NCI-H748 (cell line): ENCODE measurements at regions not wholly inside any gene's neighbourhood (a gene's known extent, or its start where the extent isn't known, plus 50 kb on each side); places are given as distances from the start of the nearest gene placed in this dataset.

Experiments used
- DNase-seq: peaks from one replicate; lab custom pipeline; 2025; ENCODE audit not compliant: unreplicated experiment; lab: John Stamatoyannopoulos, UW

DNA sequence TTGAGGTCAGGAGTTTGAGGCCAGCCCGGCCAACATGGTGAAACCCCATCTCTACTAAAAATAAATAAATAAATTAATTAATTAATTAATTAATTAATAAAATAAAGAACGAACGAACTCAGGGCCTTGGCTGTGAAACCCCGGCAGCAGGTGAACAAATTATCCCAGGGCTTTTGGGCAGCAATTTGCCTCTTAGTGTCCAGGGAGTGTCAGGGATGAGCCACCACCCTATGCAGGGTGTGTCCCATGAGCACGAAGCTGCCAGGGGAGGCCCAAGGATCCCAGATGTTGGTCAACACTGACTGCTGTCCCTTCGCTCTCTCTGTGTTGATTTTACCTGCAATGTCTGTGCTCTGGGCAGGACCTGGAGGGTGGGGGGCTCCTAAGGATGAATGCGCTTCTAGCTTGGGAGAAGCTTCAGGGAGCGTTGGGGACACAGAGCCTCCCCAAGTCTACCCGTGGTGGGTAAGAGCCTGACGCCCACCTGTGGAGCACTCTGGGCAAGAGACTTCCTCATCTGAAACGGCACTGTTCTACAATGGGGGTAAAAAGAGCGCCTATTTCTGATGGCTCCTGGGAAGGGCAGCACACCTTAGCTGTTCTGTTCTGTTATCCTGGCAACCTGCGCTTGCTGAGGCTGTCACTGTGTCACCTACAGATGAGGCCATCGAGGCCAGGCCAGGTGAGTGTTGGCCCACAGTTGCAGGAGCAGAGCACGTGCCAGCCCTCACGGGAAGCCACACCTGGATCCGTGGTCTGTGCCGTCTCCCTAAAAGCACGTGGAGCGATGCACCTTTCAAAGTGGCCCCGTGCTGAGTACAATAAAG, 125.5 kb upstream of the CDH4 start:
- no peak for DNase-seq

DNA sequence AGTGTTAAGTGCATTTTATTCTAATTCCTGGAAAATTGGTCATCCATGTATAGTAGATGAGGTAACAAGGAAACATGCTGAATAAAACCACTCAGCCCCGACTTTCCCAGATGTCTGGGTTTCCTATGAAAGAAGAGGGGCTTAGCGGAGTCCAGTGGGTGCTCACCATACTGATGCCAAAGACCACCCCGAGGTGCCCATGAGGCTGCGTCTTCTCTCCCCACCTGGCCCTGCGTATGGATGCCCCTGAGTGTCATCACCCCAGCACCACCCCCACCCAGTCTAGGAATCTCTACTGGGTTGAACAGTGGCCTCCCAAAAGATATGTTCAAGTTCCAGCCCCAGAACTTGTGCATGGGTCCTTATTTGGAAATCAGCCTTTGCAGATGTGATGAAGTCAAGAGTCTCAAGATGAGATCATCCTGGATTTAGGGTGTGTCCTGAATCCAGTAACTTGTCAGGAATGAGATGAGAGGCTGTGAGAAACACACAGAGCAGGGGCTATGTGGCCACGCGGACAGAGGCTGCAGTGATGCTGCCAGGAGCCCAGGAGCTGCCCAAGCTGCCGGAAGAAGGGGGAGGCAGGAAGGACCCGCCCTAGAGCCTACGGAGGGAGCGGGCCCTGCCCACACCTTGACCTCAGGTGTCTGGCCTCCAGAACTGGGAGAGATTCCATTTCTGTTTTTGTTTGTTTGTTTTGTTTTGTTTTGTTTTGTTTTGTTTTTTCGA, 124.6 kb upstream of the CDH4 start:
- no peak for DNase-seq

DNA sequence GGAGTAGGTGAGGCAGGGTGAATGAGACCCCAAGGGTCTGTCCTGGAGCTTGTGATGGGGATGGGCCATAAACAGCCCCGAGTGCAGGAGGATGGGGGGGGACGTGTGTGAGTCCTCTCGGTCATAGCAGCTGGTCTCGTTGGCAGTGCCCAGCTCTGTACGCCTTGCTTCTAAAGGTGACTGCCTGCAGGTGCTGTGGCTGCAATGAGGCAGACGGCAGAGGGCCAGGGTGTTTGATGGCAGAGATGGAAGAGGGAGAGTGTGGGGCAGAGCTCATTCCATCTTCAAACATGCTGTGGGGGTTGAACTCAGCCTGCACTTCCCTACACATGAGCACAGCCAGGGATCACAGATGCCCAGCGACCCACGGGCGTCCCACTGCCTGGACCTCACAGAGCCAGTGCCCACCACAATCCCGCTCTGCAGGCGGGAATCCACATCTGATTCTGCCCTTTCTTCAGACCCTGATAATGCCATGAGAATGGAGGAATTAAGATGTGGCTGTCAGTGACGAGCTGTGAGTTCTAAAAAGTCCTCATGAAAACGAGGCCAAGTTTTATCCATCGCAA, 123.3 kb upstream of the CDH4 start:
- DNase-seq: no peak

DNA sequence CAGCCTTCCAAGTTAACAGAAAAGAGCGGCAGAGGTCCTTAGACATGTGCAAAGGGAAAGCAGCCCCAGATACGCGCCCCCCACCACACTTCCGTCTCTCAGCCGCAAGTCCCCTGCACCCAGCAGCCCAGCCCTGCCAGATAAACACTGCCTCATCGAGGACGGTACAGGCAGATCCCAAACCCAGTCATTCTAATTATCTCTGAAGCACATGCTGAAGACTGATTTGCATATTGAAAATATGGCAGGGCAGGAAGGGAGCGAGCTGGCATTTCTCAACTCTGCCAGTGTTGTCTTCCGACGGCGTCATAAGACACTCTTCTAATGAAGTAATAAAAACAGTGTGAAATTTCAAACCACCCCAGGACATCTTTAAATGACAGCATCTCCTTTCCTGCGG, 122.8 kb upstream of the CDH4 start:
- no peak for DNase-seq

DNA sequence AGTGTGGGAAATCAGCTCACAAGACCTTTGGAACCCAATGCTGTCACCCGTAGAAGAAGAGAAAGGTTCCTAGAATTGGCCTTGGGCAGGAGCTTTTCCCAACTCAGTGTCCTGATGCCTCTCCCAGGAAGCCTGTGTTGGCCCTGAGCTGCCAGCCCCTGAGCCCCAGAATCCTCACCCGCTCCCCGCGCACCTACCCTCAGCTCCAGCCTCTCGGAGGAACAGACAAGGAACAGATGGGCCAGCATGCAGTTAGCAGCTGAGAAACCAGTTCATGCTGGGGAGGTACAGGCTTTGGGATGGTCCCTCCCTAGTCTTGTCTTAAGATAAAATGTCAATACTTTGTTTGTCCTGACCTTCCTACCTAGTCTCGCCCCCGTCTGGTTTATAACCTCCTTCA, 121.9 kb upstream of the CDH4 start:
- no peak for DNase-seq

DNA sequence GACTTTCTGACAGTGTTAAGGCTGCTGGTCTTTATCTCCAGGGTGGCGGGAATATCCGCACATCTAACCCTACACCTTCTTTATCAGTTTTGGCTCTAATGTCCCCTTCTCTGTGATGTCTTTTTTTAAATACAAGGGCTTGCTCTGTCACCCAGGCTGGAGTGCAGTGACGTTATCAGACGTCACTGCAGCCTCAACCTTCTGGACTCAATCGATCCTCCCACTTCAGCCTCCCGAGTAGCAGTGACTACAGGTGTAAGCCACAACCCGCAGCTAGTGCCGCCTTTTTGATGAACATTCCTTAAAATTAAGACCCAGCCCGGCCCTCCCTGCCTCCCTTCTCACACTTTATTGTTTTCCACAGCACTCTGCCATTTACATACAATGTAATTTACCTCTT, 120.1 kb upstream of the CDH4 start:
- DNase-seq: no peak

DNA sequence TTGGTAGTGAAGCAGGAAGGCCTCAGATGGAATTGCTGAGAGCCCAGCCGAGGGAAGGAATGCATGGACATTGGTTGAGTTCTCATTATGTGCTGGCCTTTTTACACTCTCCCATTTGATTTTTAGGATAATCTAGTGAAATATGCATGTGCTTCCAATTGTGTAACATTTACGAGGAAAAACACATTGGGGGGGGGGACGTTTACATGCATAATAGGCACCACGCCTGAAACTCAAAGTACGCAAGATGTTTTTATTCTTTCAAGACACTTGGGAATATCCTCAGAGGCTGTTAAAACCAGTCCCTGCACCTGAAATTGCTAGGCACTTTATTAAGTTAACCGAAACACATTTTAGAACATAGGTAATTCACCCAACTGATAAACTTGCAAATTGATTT, 118.5 kb upstream of the CDH4 start:
- no peak for DNase-seq

DNA sequence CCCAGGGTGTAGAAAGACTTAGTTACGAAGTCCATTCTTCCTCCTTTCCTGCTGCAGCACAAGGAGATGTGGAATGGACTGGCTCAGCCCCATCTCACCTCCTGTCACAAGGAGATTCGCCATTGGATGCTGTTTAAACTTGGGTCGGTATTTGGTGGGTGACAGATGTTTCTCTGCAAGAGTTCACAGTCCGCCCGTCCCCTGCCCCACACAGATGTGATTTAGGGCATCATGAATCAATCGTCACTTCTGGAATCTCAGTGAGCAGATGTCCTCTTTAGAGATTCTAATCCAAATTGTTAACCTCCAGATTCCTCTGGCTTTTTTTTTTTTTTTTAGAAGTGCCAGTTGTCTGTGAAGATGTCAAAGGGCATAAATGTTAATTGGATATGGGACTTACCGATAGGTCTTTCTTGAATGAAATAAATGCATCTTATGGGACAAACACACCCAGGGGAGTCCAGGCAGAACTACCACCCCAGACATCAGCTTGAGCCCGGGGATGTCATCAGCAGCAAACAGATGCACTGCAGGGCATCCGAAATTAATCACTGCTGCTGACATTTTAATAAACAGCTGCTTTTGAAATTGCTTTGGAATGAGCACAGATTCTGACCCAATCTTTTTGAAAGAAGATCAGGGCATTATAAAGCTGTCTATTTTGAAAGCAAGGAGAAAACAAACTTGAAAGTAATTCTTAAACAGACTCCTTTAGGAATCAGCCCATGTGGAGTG, 117.6 kb upstream of the CDH4 start:
- DNase-seq: no peak

DNA sequence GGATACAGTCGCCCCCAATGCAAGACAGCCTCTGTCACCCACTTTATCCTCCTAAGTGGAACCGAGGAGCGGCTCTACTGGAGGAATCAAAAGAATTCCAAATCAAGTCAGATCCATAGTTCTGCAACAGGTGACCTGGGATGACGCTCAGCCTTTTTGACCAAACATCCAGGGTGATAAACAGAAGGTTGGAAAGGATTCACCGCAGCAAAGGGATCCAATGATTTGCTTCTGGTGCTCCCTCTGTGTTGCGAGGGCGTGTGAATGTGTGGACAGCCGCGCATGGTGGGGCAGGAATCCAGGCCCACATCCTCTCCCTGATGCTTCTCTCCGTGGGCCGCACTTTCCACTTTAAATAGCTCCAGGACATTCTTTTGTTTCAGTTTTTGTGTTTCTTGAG, 116.8 kb upstream of the CDH4 start:
- DNase-seq: no peak

DNA sequence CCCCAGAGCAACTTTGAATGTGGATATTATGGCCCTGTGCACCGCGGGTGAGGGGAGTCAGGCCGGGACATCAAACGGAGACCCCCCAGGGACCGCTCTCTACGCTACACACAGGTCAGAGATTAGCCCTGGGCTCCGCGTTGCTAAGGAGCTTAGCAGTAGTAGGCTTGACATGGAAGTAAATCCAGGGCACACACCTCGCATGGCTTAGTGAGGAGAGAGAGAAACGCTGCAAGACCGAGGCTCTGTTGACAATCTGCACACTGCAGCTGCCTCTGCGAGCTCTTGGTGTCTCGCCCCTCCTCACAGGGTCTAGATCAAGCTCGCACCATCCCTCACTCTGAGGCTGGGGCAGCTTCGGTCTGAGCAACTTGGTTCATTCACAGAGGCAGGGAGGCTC, 116.1 kb upstream of the CDH4 start:
- DNase-seq: no peak

DNA sequence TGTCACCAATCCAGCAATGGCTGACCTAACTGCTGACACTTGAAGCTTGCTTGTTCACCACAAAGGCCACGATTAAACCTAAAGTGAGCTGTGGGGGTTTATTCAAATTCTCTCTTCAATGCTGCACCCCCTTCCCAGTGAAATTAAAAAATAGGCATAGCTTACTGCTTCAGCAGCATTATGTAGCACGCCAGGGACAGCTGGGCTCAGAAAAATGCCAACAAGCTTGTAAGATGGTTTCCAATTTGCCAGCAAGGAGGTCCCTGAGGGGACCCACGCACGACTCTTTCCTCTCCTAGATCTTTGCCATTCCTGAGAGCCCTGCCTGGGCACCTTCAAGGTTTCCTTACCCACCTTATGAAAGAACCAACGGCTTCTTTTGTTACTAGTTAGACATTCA, 113.5 kb upstream of the CDH4 start:
- no peak for DNase-seq

DNA sequence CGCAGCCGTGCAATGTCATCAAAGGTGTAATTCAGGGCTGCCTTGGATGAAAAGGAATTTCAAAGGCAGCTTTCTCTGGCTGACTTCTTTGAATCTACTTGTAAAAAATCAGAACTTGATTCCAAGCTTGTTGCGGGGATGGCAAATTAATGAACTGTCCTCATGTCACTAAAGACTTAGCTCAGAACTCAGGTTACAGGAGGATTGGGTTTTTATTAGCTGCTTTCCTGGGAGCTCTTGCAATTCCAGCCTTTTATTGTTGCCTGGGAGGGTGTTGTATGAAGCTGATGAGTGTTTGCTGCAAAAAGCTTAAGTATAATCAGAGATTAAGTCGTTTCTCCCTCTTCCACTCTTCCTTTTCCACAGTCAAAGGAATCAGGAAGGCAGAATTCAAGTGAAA, 113.0 kb upstream of the CDH4 start:
- DNase-seq: no peak

DNA sequence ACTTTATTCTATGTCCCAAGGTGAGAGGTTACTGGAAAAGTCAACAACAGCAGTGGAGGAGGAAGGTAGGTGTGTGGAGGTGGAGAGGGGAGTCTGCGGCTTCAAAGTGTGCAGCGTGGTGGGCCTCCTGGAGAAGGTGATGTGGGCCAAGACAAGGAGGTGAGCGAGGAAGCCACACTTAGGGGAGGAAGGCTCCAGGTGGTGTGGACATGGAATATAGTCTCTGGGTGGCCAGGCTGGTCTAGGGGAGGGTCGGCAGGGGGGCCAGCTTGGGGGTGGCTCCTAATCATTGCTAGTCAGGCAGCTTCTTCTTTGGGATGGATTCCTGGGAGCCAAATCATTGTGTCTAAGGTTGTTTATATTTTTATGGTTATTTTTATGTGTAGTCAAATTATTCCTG, 111.5 kb upstream of the CDH4 start:
- DNase-seq: no peak

DNA sequence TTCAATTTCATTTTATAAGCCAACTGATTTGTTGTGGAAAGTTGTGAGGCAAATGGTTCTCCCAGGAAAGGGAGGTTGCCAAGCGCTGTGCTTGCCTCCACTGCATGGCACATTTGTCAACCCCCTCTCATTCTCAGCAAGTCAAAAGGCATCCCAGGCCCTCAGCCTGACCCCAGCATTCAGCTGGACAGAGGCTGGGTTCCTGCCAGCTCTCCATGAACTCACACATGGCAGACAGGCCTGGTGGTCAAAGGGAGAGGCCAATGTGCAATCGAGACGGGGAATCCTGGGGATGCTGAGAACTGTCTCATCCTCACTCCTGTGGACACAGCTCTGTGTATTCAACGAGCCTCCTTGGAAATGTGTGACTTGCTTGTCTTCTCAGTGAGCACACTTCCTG, 106.0 kb upstream of the CDH4 start:
- DNase-seq: no peak

DNA sequence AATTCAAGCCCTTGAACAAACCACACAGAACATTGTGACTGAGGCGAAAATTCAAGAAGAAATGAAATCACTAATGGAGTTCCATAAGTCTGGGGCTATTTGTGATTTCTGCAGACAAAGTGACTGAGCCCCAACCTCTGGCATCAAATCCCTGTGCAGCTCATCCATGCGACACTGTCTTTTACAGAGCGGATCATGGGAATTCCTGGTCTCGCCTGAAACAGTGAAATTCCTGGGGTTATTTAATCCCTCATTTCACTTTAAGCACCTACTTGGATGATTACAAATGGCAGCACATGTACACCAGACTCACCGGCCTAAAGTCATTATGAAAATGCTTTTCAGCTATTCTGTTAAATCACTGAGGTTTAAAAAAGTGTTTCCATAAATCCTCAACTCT, 102.4 kb upstream of the CDH4 start:
- DNase-seq: no peak

DNA sequence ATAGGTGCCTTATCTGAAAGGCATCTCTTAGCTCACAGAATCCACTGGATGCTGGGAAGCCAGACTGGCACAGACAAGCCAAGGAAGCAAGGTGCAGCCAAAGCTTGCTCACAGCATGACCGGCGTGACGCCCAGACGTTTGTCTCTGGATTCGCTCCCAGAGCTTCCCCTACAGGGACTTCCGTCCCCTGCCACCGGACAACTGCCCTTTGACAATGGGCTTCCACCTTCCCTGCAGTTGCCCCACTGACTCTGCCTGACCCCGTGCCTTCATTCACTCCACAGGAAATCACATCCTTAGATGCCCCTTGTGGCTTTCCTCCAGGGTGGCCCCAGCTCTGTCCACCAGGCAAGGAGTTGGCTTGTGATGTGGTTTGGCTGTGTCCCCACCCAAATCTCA, 94.8 kb upstream of the CDH4 start:
- no peak for DNase-seq

DNA sequence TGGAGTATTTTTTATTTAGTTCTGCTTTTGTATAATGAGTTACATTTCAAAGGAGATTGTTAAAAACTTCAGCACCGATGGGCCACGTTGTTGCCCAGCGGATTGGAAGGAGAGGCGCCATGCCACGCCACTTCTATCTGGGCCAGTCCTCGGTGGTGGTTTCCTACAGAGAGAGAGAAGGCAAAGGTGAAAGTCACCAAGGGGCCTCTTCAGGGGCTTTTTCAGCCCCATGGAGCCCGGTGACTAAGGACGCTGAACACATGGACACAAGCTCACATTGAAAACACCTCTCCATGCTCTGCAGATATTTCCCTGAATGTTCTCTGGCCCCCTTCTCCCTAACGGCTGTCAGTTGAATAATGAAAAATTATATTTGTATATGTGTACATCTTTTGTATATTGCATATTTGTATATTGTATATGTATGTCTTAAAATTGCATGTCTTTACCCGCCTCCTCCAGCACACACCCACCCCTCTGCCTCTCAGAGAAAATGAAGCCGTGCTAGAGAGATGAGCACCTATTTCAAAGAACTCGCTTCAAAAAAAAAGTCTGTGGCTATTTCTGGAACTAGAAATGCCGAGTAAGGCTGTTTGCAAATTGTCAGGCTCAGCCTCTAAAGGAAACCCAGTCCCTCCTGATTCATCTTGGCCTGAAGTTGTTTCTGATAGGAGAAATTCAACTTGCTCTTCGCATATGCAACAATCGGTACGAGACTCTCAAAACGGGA, 91.9 kb upstream of the CDH4 start:
- no peak for DNase-seq

DNA sequence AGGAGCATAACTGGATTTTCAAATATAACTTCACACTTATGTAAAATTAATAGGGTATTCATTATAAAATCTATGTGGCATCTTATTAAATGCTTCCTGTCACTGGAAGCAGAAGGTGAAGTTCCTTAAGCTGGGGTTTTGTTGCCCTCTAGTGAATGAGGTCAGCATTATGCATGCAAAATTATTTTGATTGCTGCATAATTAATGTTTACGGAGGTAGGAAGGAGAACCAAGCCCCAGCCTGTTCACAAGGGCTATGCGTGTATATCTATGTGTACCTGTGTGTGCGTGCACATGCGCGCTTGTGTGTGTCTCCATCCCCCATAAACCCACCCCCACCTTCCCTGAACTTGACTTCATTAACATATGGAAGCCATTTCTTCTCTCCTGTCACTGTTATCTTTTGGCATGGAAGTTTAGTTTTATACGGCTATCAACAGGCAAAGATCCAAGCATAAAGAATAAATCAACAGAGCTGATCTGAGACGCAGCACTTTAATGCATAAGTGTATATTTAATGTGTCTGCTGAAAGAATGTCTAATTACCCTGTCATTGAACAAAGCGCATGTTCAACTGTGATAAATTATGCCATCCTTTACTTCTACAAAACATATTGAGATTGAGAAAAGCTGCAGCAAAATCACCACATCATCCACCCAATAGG, 90.2 kb upstream of the CDH4 start:
- DNase-seq: peak; percentile 45

DNA sequence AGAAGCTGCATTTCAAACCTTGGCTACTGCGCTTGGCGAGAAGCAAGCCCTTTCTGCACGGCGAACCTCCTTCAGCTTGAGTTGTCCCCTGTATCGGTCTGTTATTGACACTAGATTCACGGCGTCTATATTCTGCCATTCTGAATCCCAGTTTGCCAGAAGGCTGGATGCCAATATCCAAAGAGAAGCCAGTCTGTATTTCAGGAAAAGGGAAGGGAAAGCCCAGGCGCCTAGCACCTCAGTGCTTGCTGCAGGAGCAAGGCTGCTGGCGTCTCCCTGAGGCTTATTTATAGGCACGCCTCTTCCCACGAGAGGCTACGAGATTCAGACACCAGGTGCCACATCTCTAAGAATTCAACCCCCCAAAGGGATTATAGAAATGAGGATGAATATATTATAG, 89.6 kb upstream of the CDH4 start:
- peak; percentile 47 for DNase-seq

DNA sequence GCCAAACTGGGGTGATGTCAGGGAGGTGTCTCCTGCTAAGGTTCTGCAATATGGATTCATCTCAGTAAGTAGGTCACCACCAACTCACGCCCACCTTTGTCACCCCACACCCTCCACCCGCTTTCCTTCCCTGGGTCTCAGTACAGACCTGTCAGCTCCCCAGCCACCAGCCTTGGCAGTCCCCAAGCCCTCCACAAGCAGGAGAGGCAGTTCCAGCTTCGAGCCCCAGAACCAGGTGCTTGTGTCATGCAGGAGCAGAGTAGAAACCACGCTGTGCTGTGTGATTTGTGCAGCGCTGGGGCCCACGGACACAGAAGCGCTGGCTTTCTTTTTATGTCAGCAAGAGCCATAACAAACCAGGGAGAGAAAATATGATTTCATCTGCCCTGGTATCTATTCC, 89.0 kb upstream of the CDH4 start:
- peak; percentile 15 for DNase-seq

DNA sequence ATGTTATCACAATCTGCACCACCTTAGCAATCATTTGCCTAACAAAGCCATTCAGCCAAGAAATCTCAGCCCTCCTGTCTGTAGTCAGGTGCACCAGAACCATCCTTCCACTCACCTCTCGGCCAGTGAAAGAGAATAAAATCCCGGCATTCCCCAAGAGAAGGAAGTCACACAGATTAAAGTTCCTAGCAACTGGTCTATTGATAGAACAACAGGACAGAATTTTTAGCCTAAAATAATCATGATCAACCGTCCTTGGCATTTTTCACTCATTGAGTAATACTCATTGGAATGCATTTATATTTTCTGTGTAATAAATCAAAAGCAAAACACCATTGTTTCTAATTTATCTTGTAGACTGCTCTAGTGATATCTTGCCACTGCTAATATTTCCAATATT, 85.7 kb upstream of the CDH4 start:
- no peak for DNase-seq
